ENCODE measurements at regions not wholly inside any gene's neighbourhood (a gene's known extent, or its start where the extent isn't known, plus 50 kb on each side); places are given as distances from the start of the nearest gene placed in this dataset.

- no peak for TF ChIP-seq EZH2 (IDR thresholded peaks at IDR 0.05)
- no peak for TF ChIP-seq RAD21 (IDR thresholded peaks at IDR 0.05; ENCODE audit: low read depth)
- TF ChIP-seq FOSL1 (IDR thresholded peaks at IDR 0.05; ENCODE audit: low read depth): no peak
- TF ChIP-seq CEBPB (IDR thresholded peaks at IDR 0.05; ENCODE audit: low read depth): no peak
- TF ChIP-seq REST (IDR thresholded peaks at IDR 0.05; ENCODE audit: low read depth): no peak
- TF ChIP-seq ELF1 (IDR thresholded peaks at IDR 0.05; ENCODE audit: borderline replicate concordance, low read depth): no peak
These were observed 218.0 kb upstream of the ARID1B start (continued) for GRCh38 chr6:156559162-156559690.

- CTCF ChIA-PET: no interaction called here
- Histone ChIP-seq H3K4me1 (ENCODE audit: control insufficient read depth in 1 of 2, insufficient read depth in 2 of 2, low read length in 2 of 2) (no peaks in the 10 kb centered on the region), H3K4me2 (ENCODE audit: low read length) (no peak overlapping the region), H3K9me2 (ENCODE audit: insufficient read depth) (no peaks in the 10 kb centered on the region), H4K20me1 (ENCODE audit: insufficient read depth) (no peaks in the 10 kb centered on the region), H3K9me3 (ENCODE audit: control insufficient read depth in 1 of 2, insufficient read depth in 1 of 2, low read depth in 1 of 2, low read length in 2 of 2) (0 out of 4 replicates have a peak, but pooled peaks cover 0 to 8% of the 10 kb centered on the region in 2 experiments), H3K79me2 (ENCODE audit: insufficient read depth, low read length) (no peaks in the 10 kb centered on the region), H3K27ac (ENCODE audit: low read depth, low read length) (no peak overlapping the region), H3K9ac (ENCODE audit: low read length) (no peak overlapping the region), H3K4me3 (replicated peaks in 1 of 2; ENCODE audit: low read depth in 1 of 2, low read length in 2 of 2) (no peak overlapping the region), H3K27me3 (ENCODE audit: insufficient read depth, low read length) (no peaks in the 10 kb centered on the region; the same call in 1 of the 2 replicates), H2AFZ (ENCODE audit: low read depth, low read length, poor library complexity, severe bottlenecking) (no peak overlapping the region), H3K36me3 (ENCODE audit: control insufficient read depth in 1 of 2, insufficient read depth in 2 of 2, low read length in 2 of 2) (no peaks in the 10 kb centered on the region)
- RAD21 ChIA-PET (ENCODE audit: low non-redundant PET in 1 of 2, low total read pairs in 2 of 2, uncharacterized antibody in 2 of 2, unreplicated experiment in 2 of 2): no interaction called here
- POLR2A ChIA-PET: no interaction called here
- TF ChIP-seq SRF (IDR thresholded peaks at IDR 0.05; ENCODE audit: low read depth): no peak
- TF ChIP-seq SP1 (IDR thresholded peaks at IDR 0.05; ENCODE audit: low read depth): no peak
- no peak for TF ChIP-seq CEBPB (IDR thresholded peaks at IDR 0.05; ENCODE audit: low read depth)
- no peak for TF ChIP-seq EZH2phosphoT487 (IDR thresholded peaks at IDR 0.05; ENCODE audit: borderline replicate concordance)
- TF ChIP-seq CBX3 (IDR thresholded peaks at IDR 0.05; ENCODE audit: low read depth): no peak
- no peak for TF ChIP-seq REST (IDR thresholded peaks at IDR 0.05; ENCODE audit: low read depth)
- intact Hi-C loops (cut with micrococcal nuclease): no loop called here
- no peak for ATAC-seq
- no peak for DNase-seq (ENCODE audit: low read depth, low spot score)
- BruUV-seq (replicated peaks): no TSS peak
These were observed 219.3 kb upstream of the ARID1B start for GRCh38 chr6:156557911-156558259.
